Duodenal mucosa (tissue), 2 donors: ENCODE measurements at regions not wholly inside any gene's neighbourhood (a gene's known extent, or its start where the extent isn't known, plus 50 kb on each side); places are given as distances from the start of the nearest gene placed in this dataset.

Experiments used
- H3K27ac ChIP-seq: one replicate; pipeline ENCODE4 v1.7.0; 2013; ENCODE audit warnings: low read depth, low read length
- H3K27me3 ChIP-seq, 2 donors: one replicate each; pipeline ENCODE4 v1.7.0; 2013; ENCODE audit warnings: low read length in 2 of 2, control low read depth in 1 of 2; ENCODE audit not compliant: insufficient read depth in 2 of 2, control insufficient read depth in 1 of 2
- H3K36me3 ChIP-seq, 2 donors: one replicate each; pipeline ENCODE4 v1.7.0; 2013; ENCODE audit warnings: low read length in 2 of 2, control low read depth in 1 of 2; ENCODE audit not compliant: insufficient read depth in 2 of 2, control insufficient read depth in 1 of 2
- H3K4me1 ChIP-seq, 2 donors: one replicate each; pipeline ENCODE4 v1.7.0; 2013; ENCODE audit warnings: low read length in 2 of 2, control low read depth in 1 of 2; ENCODE audit not compliant: insufficient read depth in 2 of 2, control insufficient read depth in 1 of 2
- H3K4me3 ChIP-seq, 2 donors: one replicate each; pipeline ENCODE4 v1.7.0; 2013; ENCODE audit warnings: low read length in 2 of 2, low read depth in 1 of 2
- H3K9ac ChIP-seq, 2 donors: one replicate each; pipeline ENCODE4 v1.7.0; 2013; ENCODE audit warnings: low read length in 2 of 2, low read depth in 1 of 2
- H3K9me3 ChIP-seq, 2 donors: one replicate each; pipeline ENCODE4 v1.7.0; 2013; ENCODE audit warnings: low read length in 2 of 2, control low read depth in 1 of 2; ENCODE audit not compliant: control insufficient read depth in 1 of 2

- Histone ChIP-seq H3K4me3 (no peak overlapping the region), H3K36me3 (no peaks in the 10 kb centered on the region), H3K9me3 (no peaks in the 10 kb centered on the region), H3K27ac (no peak overlapping the region), H3K4me1 (no peaks in the 10 kb centered on the region), H3K27me3 (no peaks in the 10 kb centered on the region), H3K9ac (no peak overlapping the region)
Observed at GRCh38 chr7:88628363-88629085, 131.0 kb upstream of the ZNF804B start.

- no peaks in the 10 kb centered on the region for H3K4me1 ChIP-seq
- H3K27ac ChIP-seq: no peak overlapping the region
- no peaks in the 10 kb centered on the region for H3K36me3 ChIP-seq
- H3K9ac ChIP-seq: no peak overlapping the region
- no peak overlapping the region for H3K4me3 ChIP-seq
- peaks cover 0 to 2% of the 10 kb centered on the region in 2 donors for H3K9me3 ChIP-seq
- H3K27me3 ChIP-seq: no peaks in the 10 kb centered on the region
Observed at GRCh38 chr7:88617185-88617584, 142.3 kb upstream of the ZNF804B start.

- H3K27me3 ChIP-seq: no peaks in the 10 kb centered on the region
- no peak overlapping the region for H3K9ac ChIP-seq
- H3K27ac ChIP-seq: no peak overlapping the region
- H3K4me3 ChIP-seq: no peak overlapping the region
- H3K36me3 ChIP-seq: no peaks in the 10 kb centered on the region
- no peaks in the 10 kb centered on the region for H3K4me1 ChIP-seq
- peaks cover 0 to 2% of the 10 kb centered on the region in 2 donors for H3K9me3 ChIP-seq
Observed at GRCh38 chr7:88615336-88615735, 144.2 kb upstream of the ZNF804B start.

GRCh38 chr7:88614736-88615135, 144.8 kb upstream of the ZNF804B start:
- no peak overlapping the region for H3K4me3 ChIP-seq
- no peaks in the 10 kb centered on the region for H3K4me1 ChIP-seq
- peaks cover 0 to 5% of the 10 kb centered on the region in 2 donors for H3K9me3 ChIP-seq
- no peak overlapping the region for H3K27ac ChIP-seq
- no peak overlapping the region for H3K9ac ChIP-seq
- H3K27me3 ChIP-seq: no peaks in the 10 kb centered on the region
- H3K36me3 ChIP-seq: no peaks in the 10 kb centered on the region

GRCh38 chr7:88610942-88611341, 148.6 kb upstream of the ZNF804B start:
- no peaks in the 10 kb centered on the region for H3K36me3 ChIP-seq
- peaks cover 0 to 3% of the 10 kb centered on the region in 2 donors for H3K9me3 ChIP-seq
- no peaks in the 10 kb centered on the region for H3K4me1 ChIP-seq
- no peak overlapping the region for H3K4me3 ChIP-seq
- no peaks in the 10 kb centered on the region for H3K27me3 ChIP-seq
- H3K9ac ChIP-seq: no peak overlapping the region
- H3K27ac ChIP-seq: no peak overlapping the region

GRCh38 chr7:88600695-88601094, 158.8 kb upstream of the ZNF804B start:
- H3K9ac ChIP-seq: no peak overlapping the region
- no peaks in the 10 kb centered on the region for H3K27me3 ChIP-seq
- H3K9me3 ChIP-seq: no peaks in the 10 kb centered on the region
- H3K27ac ChIP-seq: no peak overlapping the region
- H3K4me3 ChIP-seq: no peak overlapping the region
- no peaks in the 10 kb centered on the region for H3K4me1 ChIP-seq
- no peaks in the 10 kb centered on the region for H3K36me3 ChIP-seq

GRCh38 chr7:88599528-88599927, 160.0 kb upstream of the ZNF804B start:
- no peak overlapping the region for H3K9ac ChIP-seq
- H3K27ac ChIP-seq: no peak overlapping the region
- H3K27me3 ChIP-seq: no peaks in the 10 kb centered on the region
- H3K4me1 ChIP-seq: no peaks in the 10 kb centered on the region
- H3K9me3 ChIP-seq: no peaks in the 10 kb centered on the region
- H3K4me3 ChIP-seq: no peak overlapping the region
- no peaks in the 10 kb centered on the region for H3K36me3 ChIP-seq

- H3K4me1 ChIP-seq: no peaks in the 10 kb centered on the region
- no peak overlapping the region for H3K9ac ChIP-seq
- H3K9me3 ChIP-seq: peaks cover 0 to under 1% of the 10 kb centered on the region in 2 donors
- no peaks in the 10 kb centered on the region for H3K27me3 ChIP-seq
- H3K27ac ChIP-seq: no peak overlapping the region
- no peaks in the 10 kb centered on the region for H3K36me3 ChIP-seq
- no peak overlapping the region for H3K4me3 ChIP-seq
Observed at GRCh38 chr7:88597941-88598425, 161.5 kb upstream of the ZNF804B start.

GRCh38 chr7:88590963-88591362, 168.5 kb upstream of the ZNF804B start:
- H3K9ac ChIP-seq: no peak overlapping the region
- no peaks in the 10 kb centered on the region for H3K36me3 ChIP-seq
- H3K27me3 ChIP-seq: no peaks in the 10 kb centered on the region
- no peak overlapping the region for H3K4me3 ChIP-seq
- H3K9me3 ChIP-seq: peaks cover 0 to 10% of the 10 kb centered on the region in 2 donors
- no peak overlapping the region for H3K27ac ChIP-seq
- H3K4me1 ChIP-seq: no peaks in the 10 kb centered on the region

GRCh38 chr7:88589927-88590326, 169.6 kb upstream of the ZNF804B start:
- Histone ChIP-seq H3K27ac (no peak overlapping the region), H3K27me3 (no peaks in the 10 kb centered on the region), H3K9ac (no peak overlapping the region), H3K4me1 (no peaks in the 10 kb centered on the region), H3K4me3 (no peak overlapping the region), H3K36me3 (no peaks in the 10 kb centered on the region), H3K9me3 (peaks cover 0 to 10% of the 10 kb centered on the region in 2 donors)
